Activated CD8-positive, alpha-beta T cell treated with anti-CD3 and anti-CD28 coated beads for 36 hours (primary cell): ENCODE measurements at regions not wholly inside any gene's neighbourhood (a gene's known extent, or its start where the extent isn't known, plus 50 kb on each side); places are given as distances from the start of the nearest gene placed in this dataset.

ENCODE experiments used
- ATAC-seq: fragments of 200-7000 bp; cut with Tn5 transposase; one replicate; pipeline ENCODE4 v1.10.0; 2021; ENCODE audit warnings: mild to moderate bottlenecking, moderate library complexity
- CTCF ChIA-PET: fragments of 350-600 bp; sonication (Branson Sonifier 250); formaldehyde crosslinking; loops from one replicate; lab custom pipeline; 2021; ENCODE audit warnings: antibody characterized with exemption; lab: Charles Lee
- POLR2A ChIA-PET: fragments of 350-600 bp; sonication (Branson Sonifier 250); formaldehyde crosslinking; loops from one replicate; lab custom pipeline; 2021; ENCODE audit warnings: antibody characterized with exemption; lab: Charles Lee
- DNase-seq: peaks from one replicate; pipeline ENCODE4 v3.0.0-alpha.2; 2020
- H3K27ac Mint-ChIP-seq: one replicate; pipeline ENCODE4 v1.8.0; 2021; ENCODE audit warnings: mild to moderate bottlenecking, mixed read lengths
- H3K27me3 Mint-ChIP-seq: one replicate; pipeline ENCODE4 v1.8.0; 2021; ENCODE audit warnings: mixed read lengths
- H3K36me3 Mint-ChIP-seq: one replicate; pipeline ENCODE4 v1.8.0; 2021; ENCODE audit warnings: low read depth, mixed read lengths
- H3K4me1 Mint-ChIP-seq: one replicate; pipeline ENCODE4 v1.8.0; 2021; ENCODE audit warnings: low read depth, mixed read lengths
- H3K4me3 Mint-ChIP-seq: one replicate; pipeline ENCODE4 v1.8.0; 2021; ENCODE audit warnings: mild to moderate bottlenecking, moderate library complexity, mixed read lengths
- H3K9me3 Mint-ChIP-seq: one replicate; pipeline ENCODE4 v1.8.0; 2021; ENCODE audit warnings: mixed read lengths
- intact Hi-C: fragments of 100-400 bp; cut with micrococcal nuclease; formaldehyde crosslinking; loops from one replicate; pipeline ENCODE4 v1.10.0; 2022
- TF ChIP-seq, protein P1 (sequence below): fragments of 200-600 bp; IDR thresholded peaks from one replicate; pipeline ENCODE4 v1.8.0; 2022; ENCODE audit warnings: antibody characterized with exemption, mild to moderate bottlenecking

DNA sequence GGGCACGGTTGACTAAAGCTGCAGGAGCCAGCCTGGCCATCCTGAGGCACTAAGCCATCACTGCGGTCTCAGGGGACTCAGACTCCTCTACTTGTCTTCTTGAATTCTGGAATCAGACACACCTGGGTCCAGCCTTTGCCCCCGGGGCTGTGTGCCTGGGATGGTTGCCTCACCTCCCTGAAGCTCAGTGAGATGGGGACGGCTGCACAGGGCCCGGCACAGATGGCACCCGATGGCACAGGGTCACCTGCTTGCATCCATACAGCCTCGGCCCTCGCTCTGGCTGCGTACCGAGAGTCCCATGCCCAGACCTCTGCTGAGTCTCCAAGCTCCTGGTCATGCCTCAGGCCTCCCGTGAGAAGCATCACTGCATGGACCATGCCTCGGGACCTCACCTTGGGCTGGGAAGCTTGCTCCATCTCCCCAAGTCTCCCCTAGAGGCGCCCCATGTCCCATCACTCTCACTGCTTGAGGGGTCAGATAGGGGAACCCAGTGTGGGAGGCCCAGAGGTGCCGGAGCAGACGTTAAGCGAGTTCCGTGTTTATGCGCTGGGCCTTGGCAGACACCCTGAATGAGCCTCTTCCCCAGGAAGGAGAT is 316.3 kb downstream of the SEC14L1 start:
- TF ChIP-seq, protein P1, sequence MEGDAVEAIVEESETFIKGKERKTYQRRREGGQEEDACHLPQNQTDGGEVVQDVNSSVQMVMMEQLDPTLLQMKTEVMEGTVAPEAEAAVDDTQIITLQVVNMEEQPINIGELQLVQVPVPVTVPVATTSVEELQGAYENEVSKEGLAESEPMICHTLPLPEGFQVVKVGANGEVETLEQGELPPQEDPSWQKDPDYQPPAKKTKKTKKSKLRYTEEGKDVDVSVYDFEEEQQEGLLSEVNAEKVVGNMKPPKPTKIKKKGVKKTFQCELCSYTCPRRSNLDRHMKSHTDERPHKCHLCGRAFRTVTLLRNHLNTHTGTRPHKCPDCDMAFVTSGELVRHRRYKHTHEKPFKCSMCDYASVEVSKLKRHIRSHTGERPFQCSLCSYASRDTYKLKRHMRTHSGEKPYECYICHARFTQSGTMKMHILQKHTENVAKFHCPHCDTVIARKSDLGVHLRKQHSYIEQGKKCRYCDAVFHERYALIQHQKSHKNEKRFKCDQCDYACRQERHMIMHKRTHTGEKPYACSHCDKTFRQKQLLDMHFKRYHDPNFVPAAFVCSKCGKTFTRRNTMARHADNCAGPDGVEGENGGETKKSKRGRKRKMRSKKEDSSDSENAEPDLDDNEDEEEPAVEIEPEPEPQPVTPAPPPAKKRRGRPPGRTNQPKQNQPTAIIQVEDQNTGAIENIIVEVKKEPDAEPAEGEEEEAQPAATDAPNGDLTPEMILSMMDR: peak; percentile 38
- peaks cover 82% of the 10 kb centered on the region for H3K36me3 Mint-ChIP-seq
- H3K4me3 Mint-ChIP-seq: peak overlapping the region; percentile 84
- peak; percentile 5 for ATAC-seq
- intact Hi-C loops: no loop called here
- peak; percentile 70 for DNase-seq
- H3K4me1 Mint-ChIP-seq: peaks cover 22% of the 10 kb centered on the region
- no peaks in the 10 kb centered on the region for H3K9me3 Mint-ChIP-seq
- ChIA-PET CTCF (interaction anchor here (0.8 to 4.3 kb wide), 9 partner anchors 11 to 82 kb away, joined by 3 to 24 read pairs (median 7); no protein-coding TSS in a partner anchor), POLR2A (interaction anchor here (0.8 to 16.3 kb wide), 10 partner anchors 12 to 66 kb away, joined by 3 to 410 read pairs (median 4); no protein-coding TSS in a partner anchor)
- peak overlapping the region; percentile 96 for H3K27ac Mint-ChIP-seq
- no peaks in the 10 kb centered on the region for H3K27me3 Mint-ChIP-seq

DNA sequence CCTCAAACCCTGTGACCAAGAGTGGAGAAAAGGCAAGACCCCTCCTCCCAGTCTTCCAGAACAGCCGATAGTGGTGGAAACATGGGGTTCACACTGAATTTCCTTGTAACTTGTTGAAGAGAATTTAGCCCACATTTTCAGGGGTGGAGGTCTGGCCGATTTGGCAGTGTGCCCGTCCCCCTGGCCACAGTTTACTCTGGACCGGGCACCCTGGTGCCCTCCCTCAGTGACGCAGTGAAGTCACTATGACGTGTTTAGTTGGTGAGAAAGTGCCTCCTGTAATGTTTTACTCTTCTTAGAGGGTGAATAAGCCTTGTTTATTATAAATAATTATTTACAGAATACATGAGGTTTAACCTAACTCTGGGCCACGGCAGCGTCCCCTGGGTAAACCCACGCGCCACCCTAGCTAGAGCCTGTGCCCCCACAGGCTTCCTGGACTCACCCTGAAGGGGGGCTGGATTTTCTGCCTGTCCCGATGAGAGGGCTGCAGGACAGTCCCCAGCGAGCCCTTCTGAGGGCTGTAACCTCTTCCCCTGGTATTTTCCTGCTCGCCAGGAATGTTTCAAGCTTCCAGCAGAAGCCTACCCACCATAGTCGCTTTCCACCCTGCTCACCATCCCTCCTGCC is 316.9 kb downstream of the SEC14L1 start:
- peak overlapping the region; percentile 84 for H3K4me3 Mint-ChIP-seq
- H3K4me1 Mint-ChIP-seq: peaks cover 25% of the 10 kb centered on the region
- ChIA-PET CTCF (interaction anchor here (0.9 to 4.3 kb wide), 9 partner anchors 11 to 83 kb away, joined by 3 to 24 read pairs (median 8); no protein-coding TSS in a partner anchor), POLR2A (interaction anchor here (0.8 to 16.3 kb wide), 10 partner anchors 7 to 66 kb away, joined by 3 to 410 read pairs (median 6); no protein-coding TSS in a partner anchor)
- H3K9me3 Mint-ChIP-seq: no peaks in the 10 kb centered on the region
- ATAC-seq: no peak
- peak; percentile 57 for DNase-seq
- TF ChIP-seq, protein P1: no peak
- intact Hi-C loops: no loop called here
- no peaks in the 10 kb centered on the region for H3K27me3 Mint-ChIP-seq
- H3K27ac Mint-ChIP-seq: peak overlapping the region; percentile 96
- H3K36me3 Mint-ChIP-seq: peaks cover 81% of the 10 kb centered on the region

DNA sequence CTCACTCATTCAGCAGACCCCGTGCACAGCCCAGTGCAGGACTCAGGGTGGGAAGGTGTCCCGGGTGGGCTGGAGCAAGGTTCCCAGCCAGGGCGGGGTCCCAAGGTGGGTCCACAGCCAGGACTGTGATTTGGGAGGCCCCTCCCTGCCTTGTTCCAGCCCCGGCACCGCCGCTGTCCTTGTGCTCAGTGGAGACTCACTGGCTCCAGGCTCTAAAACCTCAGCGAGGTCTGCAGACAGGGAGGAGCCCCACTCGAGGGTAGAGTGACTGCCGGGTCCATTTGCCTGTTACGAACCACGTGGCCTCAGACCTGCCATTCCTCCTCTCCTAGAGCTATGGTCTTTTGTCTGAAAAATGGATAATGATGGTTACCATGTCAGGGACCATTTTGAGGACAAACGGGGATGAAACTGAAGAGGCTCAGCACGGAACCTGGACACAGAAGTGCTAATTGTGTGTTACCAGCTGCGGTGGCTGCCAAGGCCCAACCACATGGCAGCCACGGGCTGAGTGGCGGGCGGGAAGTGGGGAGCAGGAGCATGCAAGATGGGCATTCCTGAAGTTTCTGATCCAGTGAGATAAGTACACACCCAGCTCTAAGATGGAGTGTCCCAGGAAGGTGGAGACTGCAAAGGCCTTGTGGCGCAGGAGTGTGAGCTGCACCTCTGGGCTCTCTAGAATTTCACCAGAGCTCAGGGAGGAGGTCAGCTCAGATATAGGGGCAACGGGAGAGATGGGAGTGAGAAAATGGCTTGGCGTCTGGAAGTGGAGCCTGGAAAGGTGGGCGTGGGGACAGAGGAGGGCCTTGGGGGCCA is 317.6 kb downstream of the SEC14L1 start:
- no peaks in the 10 kb centered on the region for H3K9me3 Mint-ChIP-seq
- POLR2A ChIA-PET: interaction anchor here (0.8 to 16.3 kb wide), 9 partner anchors 8 to 53 kb away, joined by 3 to 410 read pairs (median 5); no protein-coding TSS in a partner anchor
- H3K27me3 Mint-ChIP-seq: no peaks in the 10 kb centered on the region
- TF ChIP-seq, protein P1: no peak
- H3K27ac Mint-ChIP-seq: peak overlapping the region; percentile 96
- ATAC-seq (no peak), DNase-seq (peak; percentile 70)
- H3K36me3 Mint-ChIP-seq: peaks cover 81% of the 10 kb centered on the region
- H3K4me3 Mint-ChIP-seq: peak overlapping the region; percentile 84
- CTCF ChIA-PET: interaction anchor here (0.6 to 4.3 kb wide), 8 partner anchors 15 to 58 kb away, joined by 3 to 24 read pairs (median 8); no protein-coding TSS in a partner anchor
- peaks cover 32% of the 10 kb centered on the region for H3K4me1 Mint-ChIP-seq
- intact Hi-C loops: no loop called here

DNA sequence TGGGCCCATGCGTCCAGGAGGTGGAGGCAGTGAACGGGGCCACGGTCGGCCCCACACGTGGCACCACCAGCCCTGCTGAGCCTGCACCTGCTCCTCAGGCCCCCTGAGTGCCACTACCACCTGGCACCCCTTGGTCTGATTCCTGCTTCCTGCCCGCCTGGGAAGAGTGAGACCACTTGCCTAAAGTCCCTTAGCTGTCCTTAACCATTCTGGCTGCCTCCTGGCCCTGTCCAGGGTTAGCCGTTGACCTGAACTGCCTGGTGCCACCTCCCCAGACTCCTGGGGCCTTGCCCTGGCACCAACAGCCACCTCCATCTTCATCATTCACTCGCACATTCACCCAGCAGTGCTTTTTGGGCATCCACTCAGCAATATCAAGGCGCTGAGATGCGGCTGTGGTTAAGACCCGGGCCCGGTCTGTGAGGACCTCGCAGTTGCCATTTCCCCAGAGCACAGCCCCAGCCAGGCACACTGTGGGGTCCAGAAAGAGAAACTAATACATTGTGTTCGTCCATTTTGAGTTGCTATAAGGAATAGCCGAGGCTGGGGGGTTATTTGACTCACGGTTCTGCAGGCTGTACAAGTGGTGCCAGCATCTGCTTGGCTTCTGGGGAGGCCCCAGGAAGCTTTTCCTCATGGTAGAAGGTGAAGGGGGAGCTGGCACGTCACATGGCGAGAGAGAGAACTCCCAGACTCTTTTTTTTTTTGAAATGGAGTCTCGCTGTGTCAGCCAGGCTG is 318.4 kb downstream of the SEC14L1 start:
- no peaks in the 10 kb centered on the region for H3K9me3 Mint-ChIP-seq
- intact Hi-C loops: no loop called here
- ChIA-PET CTCF (interaction anchor here (0.6 to 4.3 kb wide), 10 partner anchors 15 to 58 kb away, joined by 3 to 24 read pairs (median 12); no protein-coding TSS in a partner anchor), POLR2A (interaction anchor here (0.9 to 16.3 kb wide), 13 partner anchors 8 to 58 kb away, joined by 3 to 410 read pairs (median 4); no protein-coding TSS in a partner anchor)
- ATAC-seq (peak; percentile 5), DNase-seq (peak; percentile 60)
- peaks cover 77% of the 10 kb centered on the region for H3K36me3 Mint-ChIP-seq
- no peaks in the 10 kb centered on the region for H3K27me3 Mint-ChIP-seq
- TF ChIP-seq, protein P1: no peak
- peak overlapping the region; percentile 84 for H3K4me3 Mint-ChIP-seq
- H3K4me1 Mint-ChIP-seq: peaks cover 34% of the 10 kb centered on the region
- H3K27ac Mint-ChIP-seq: peak overlapping the region; percentile 96
